Endodermal cell (in vitro differentiated cells): ENCODE measurements at regions not wholly inside any gene's neighbourhood (a gene's known extent, or its start where the extent isn't known, plus 50 kb on each side); places are given as distances from the start of the nearest gene placed in this dataset.

Experiments used
- DNase-seq: peaks from one replicate; pipeline ENCODE4 v3.0.0-alpha.2; 2017
- H3K27ac ChIP-seq: 2 replicates; pipeline ENCODE4 v1.5.1; 2013; ENCODE audit warnings: mild to moderate bottlenecking, low read depth, low read length, moderate library complexity
- H3K27me3 ChIP-seq: 2 replicates; pipeline ENCODE4 v1.6.1; 2013; ENCODE audit warnings: mild to moderate bottlenecking, low read length, moderate library complexity; ENCODE audit not compliant: insufficient read depth, control insufficient read depth, poor library complexity, severe bottlenecking
- H3K36me3 ChIP-seq: 2 replicates; pipeline ENCODE4 v1.7.0; 2013; ENCODE audit warnings: mild to moderate bottlenecking, low read length, moderate library complexity; ENCODE audit not compliant: control insufficient read depth, insufficient read depth
- H3K4me1 ChIP-seq: one replicate; pipeline ENCODE4 v1.7.0; 2013; ENCODE audit warnings: low read length; ENCODE audit not compliant: control insufficient read depth, insufficient read depth
- H3K4me3 ChIP-seq: 2 replicates; pipeline ENCODE4 v1.5.1; 2013; ENCODE audit warnings: mild to moderate bottlenecking, low read length, moderate library complexity
- H3K9ac ChIP-seq: 2 replicates; pipeline ENCODE4 v1.6.1; 2013; ENCODE audit warnings: mild to moderate bottlenecking, low read length, moderate library complexity; ENCODE audit not compliant: poor library complexity, severe bottlenecking; ENCODE audit errors: extremely low read depth
- H3K9me3 ChIP-seq: 2 replicates; pipeline ENCODE4 v1.6.1; 2013; ENCODE audit warnings: mild to moderate bottlenecking, low read length, moderate library complexity; ENCODE audit not compliant: control insufficient read depth
- H3K27ac Mint-ChIP-seq: 2 replicates; pipeline ENCODE4 v1.8.0; 2020; ENCODE audit warnings: mixed read lengths
- H3K27me3 Mint-ChIP-seq: 2 replicates; pipeline ENCODE4 v1.8.0; 2021; ENCODE audit warnings: mild to moderate bottlenecking, mixed read lengths; ENCODE audit not compliant: insufficient read depth
- H3K36me3 Mint-ChIP-seq: 2 replicates; pipeline ENCODE4 v1.8.0; 2020; ENCODE audit warnings: low read depth, mixed read lengths
- H3K4me1 Mint-ChIP-seq: 2 replicates; pipeline ENCODE4 v1.8.0; 2020; ENCODE audit warnings: mixed read lengths
- H3K4me3 Mint-ChIP-seq: 2 replicates; pipeline ENCODE4 v1.8.0; 2020; ENCODE audit warnings: mild to moderate bottlenecking, moderate library complexity, mixed read lengths
- H3K9me3 Mint-ChIP-seq: 2 replicates; pipeline ENCODE4 v1.8.0; 2020; ENCODE audit warnings: mild to moderate bottlenecking, mixed read lengths
- CTCF ChIP-seq: fragments of 200-600 bp; sonication (generic); conservative IDR thresholded peaks from 2 replicates; pipeline ENCODE4 v1.5.0; 2021; ENCODE audit warnings: antibody characterized with exemption, mild to moderate bottlenecking
- WGBS, 2 experiments: methylation state at CpG; one replicate each; pipeline versions ENCODE4 v1.1.5 to v1.1.7; 2013; ENCODE audit warnings: missing lambda C conversion rate in 2 of 2, mixed read lengths in 1 of 2; ENCODE audit not compliant: insufficient coverage in 1 of 2, insufficient read length in 1 of 2; 5-methylcytosine and 5-hydroxymethylcytosine counted together

GRCh38 chr13:91097269-91097668 lies 250.2 kb upstream of the MIR17HG start:
- H3K4me3 ChIP-seq, result no peak overlapping the region
- no peaks in the 10 kb centered on the region for H3K27me3 ChIP-seq
- 94 to 98% methylated on average over 3 to 5 of the region's 5 CpGs for WGBS, 2 experiments
- no peaks in the 10 kb centered on the region for H3K36me3 Mint-ChIP-seq
- H3K27me3 Mint-ChIP-seq, result no peaks in the 10 kb centered on the region
- H3K36me3 ChIP-seq, result no peaks in the 10 kb centered on the region
- H3K4me1 Mint-ChIP-seq, result peaks cover 7% of the 10 kb centered on the region
- DNase-seq, result no peak
- H3K4me1 ChIP-seq, result peaks cover 4% of the 10 kb centered on the region
- no peak overlapping the region for H3K27ac ChIP-seq
- TF ChIP-seq CTCF, result no peak
- H3K4me3 Mint-ChIP-seq, result no peak overlapping the region
- H3K9me3 Mint-ChIP-seq, result no peaks in the 10 kb centered on the region
- H3K27ac Mint-ChIP-seq, result no peak overlapping the region
- no peak overlapping the region for H3K9ac ChIP-seq
- no peaks in the 10 kb centered on the region for H3K9me3 ChIP-seq

- Histone ChIP-seq H3K9ac (no peak overlapping the region), H3K36me3 (no peaks in the 10 kb centered on the region), H3K27ac (no peak overlapping the region), H3K27me3 (no peaks in the 10 kb centered on the region), H3K9me3 (no peaks in the 10 kb centered on the region), H3K4me3 (no peak overlapping the region), H3K4me1 (peaks cover 4% of the 10 kb centered on the region)
- Mint-ChIP-seq H3K27ac (no peak overlapping the region), H3K27me3 (no peaks in the 10 kb centered on the region), H3K4me3 (no peak overlapping the region), H3K36me3 (peaks cover 2% of the 10 kb centered on the region), H3K4me1 (peaks cover 7% of the 10 kb centered on the region), H3K9me3 (peaks cover 5% of the 10 kb centered on the region)
- no peak for DNase-seq
- 100% methylated on average over 1 of the region's 1 CpG; no CpG with 5 or more reads in 1 of the 2 experiments for WGBS, 2 experiments
- no peak for TF ChIP-seq CTCF
Measured at GRCh38 chr13:91099877-91100276, 247.6 kb upstream of the MIR17HG start.

GRCh38 chr13:91100944-91101343 lies 246.5 kb upstream of the MIR17HG start:
- Histone ChIP-seq H3K27me3 (no peaks in the 10 kb centered on the region), H3K9me3 (no peaks in the 10 kb centered on the region), H3K27ac (no peak overlapping the region), H3K4me1 (peaks cover 4% of the 10 kb centered on the region), H3K9ac (no peak overlapping the region), H3K4me3 (no peak overlapping the region), H3K36me3 (no peaks in the 10 kb centered on the region)
- H3K27ac Mint-ChIP-seq, result no peak overlapping the region
- peaks cover 7% of the 10 kb centered on the region for H3K4me1 Mint-ChIP-seq
- no peaks in the 10 kb centered on the region for H3K27me3 Mint-ChIP-seq
- no peak for TF ChIP-seq CTCF
- peaks cover 2% of the 10 kb centered on the region for H3K36me3 Mint-ChIP-seq
- no peak overlapping the region for H3K4me3 Mint-ChIP-seq
- peaks cover 5% of the 10 kb centered on the region for H3K9me3 Mint-ChIP-seq
- no peak for DNase-seq
